ENCODE measurements at regions not wholly inside any gene's neighbourhood (a gene's known extent, or its start where the extent isn't known, plus 50 kb on each side); places are given as distances from the start of the nearest gene placed in this dataset.

DNA sequence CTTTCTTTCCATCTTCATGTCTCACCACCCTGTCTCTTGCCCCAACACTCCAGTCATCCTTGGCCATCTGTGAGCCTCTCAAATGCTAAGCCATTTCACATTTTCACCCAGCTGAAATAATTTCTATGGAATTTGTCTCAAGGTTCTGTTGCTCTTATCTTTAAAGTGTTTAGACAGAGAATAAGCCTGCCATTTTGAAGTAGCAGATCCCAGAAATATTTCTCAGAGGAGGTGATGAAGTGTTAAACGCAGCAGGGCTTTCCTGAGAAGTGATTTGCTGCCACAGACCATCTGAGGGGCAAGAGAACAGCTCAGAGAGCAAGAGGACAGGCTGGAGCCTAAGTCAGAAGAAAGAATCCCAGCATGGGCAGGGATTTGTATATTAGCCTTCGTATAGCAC is 71.6 kb upstream of the CLMN start:
- DNase-seq (ENCODE audit: extremely low spot score, insufficient read length, low read depth) (no peak), FAIRE-seq (no peak)

DNA sequence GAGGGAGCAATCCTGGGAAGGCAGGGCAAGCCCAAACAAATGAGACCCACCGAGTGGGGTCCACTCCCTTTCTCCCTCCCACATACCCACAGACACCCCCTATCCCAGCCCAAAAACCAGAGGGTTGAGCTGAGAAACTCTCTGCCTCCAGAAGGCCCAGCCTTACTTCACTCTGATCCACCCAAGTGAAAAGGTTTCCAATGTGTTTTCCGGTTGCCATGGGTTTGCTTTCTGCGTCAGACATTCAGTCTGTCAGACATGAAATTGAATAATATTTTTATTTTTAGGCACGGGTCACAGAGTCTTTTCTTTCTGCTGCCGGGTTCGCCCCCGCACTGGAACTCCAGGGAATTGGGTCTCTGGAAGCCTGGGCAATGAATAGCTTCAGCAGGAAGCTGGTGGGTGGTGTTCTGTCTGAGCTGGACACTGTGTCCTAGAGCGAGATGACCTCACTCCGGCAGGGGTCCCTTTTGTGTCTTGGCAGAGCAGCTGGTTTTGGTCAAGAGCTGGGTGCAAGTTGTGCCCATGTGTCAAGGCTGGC is 69.8 kb upstream of the CLMN start:
- FAIRE-seq (no peak), DNase-seq (ENCODE audit: extremely low spot score, insufficient read length, low read depth) (no peak)

DNA sequence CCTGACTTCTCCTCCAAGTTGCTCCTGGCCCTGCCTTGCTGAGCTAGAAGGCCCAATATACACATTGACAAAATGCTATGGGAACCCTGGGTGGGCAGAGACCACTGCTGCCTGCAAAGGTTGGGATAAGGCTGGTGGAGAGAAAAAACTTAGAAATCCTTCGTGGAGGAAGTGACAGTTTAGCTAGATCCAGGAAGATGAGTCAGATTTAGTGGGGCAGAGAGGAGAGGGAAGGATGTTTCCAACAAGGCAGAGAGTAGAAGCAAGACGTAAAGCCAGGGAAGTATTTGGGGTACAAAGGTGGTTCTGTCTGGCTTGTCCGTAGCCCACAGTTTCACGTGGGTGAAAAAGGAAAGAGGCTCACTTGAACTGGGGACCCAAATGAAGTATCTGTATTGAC is 69.0 kb upstream of the CLMN start:
- FAIRE-seq: no peak

DNA sequence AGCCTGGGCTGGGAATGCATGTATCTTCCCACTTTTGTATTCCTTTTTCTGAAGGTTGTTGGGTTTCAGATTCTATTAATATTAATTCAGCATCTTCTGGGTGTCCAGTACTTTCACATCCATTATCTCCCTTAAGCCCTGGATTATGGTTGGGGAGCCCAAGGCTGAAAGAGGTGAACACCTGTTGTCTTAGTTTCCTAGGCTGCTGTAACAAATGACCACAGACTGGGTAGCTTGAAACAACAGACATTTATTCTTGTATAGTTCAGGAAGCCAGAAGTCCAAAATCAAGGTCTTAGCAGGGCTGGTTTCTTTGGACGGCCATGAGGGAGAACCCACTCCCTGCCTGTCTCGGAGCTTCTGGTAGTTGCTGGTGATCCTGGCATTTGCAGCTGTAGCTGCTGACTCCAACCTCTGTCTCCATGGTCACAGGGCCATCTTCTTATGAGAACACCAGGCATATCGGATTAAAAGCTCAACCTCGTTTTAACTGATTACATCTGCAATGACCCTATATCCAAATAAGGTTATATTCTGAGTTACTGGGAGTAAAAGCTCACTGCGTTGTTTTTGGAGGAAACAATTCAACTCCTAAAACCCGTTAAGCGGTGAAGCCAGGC is 68.2 kb upstream of the CLMN start:
- DNase-seq (ENCODE audit: extremely low spot score, insufficient read length, low read depth): no peak
- FAIRE-seq: no peak

More for the DNA sequence above, 69.0 kb upstream of the CLMN start:
- no peak for DNase-seq (ENCODE audit: extremely low spot score, insufficient read length, low read depth)

DNA sequence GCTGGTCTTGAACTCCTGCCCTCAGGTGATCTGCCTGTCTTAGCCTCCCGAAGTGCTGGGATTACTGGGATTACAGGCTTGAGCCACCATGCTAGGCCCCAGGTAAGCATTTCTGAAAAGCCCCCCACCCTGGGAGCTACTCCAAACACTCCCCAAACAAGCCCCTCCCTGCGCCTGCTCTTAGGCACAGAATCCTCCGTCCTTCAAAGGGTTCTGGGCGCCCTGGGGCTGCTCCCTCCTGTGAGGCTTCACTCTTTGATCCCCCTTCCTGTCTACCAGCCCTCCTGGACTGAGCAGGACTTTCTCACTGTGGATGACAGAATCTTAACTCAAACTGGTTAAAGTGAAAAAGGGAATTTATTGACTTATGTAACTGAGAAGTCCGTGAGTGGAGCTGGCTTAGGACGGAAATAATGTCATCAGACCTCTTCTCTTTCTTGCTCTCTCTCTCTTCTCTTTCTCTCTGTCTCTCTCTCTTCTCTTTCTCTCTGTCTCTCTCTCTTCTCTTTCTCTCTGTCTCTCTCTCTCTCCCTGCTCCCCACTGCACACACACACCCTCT is 66.9 kb upstream of the CLMN start:
- DNase-seq (ENCODE audit: extremely low spot score, insufficient read length, low read depth): no peak
- no peak for FAIRE-seq

DNA sequence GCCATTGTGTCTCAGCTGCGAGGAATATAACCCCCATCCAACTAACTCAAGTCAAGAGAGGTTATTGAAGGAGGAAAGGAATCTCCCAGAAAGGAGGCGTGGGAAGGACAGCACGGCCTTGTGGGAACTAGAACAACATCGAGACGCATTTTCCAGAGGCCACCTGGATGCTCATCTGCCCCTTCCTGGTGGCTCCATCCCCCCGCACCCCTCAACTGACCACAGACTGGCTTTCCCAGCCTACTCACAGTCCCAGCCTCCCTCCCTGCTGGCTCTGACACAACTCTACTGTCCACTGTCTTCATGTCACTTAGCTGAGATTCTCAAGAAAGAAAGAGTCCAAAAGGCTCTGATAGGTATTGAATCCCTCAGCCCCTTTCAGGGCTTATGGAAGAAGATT is 66.0 kb upstream of the CLMN start:
- FAIRE-seq (no peak), DNase-seq (ENCODE audit: extremely low spot score, insufficient read length, low read depth) (no peak)

DNA sequence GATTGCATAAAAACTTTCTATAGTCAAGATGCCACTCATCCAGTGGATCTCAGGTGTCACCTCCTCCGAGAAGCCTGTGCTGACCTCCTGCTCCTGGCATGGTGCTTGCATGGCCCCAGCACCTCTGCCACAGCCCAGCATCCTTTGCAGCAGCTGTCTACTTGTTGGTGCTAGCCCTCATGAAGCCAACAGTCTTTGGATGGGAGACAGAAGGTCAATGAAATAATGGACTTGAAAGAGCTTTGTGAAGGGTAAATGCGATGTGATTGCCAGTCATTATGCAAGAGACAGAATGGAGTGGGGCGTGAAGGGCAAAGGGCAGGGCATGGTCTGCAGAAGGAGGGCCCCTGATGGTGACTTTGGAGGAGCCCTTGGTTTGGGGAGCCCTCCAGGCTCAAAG is 63.0 kb upstream of the CLMN start:
- FAIRE-seq: no peak
- DNase-seq (ENCODE audit: extremely low spot score, insufficient read length, low read depth): no peak

DNA sequence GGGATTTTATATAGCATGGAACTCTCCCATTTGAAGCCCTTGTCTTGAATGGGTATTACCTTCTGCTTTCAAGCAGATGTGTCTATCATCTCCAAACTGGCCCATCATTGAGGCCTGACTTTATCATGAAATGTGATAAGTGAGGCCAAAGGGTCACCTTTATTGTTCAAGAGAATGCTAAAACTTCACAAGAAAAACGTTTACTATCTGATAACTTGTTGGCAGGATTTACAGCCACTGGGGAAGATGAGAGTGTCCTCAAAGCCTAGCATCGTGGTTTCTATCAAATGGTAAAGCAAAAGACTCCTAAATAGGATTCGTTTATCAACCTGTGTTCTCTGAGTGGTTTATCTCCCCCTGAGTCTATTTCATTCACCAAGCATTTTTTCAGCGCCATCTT is 62.0 kb upstream of the CLMN start:
- FAIRE-seq (no peak), DNase-seq (ENCODE audit: extremely low spot score, insufficient read length, low read depth) (no peak)

DNA sequence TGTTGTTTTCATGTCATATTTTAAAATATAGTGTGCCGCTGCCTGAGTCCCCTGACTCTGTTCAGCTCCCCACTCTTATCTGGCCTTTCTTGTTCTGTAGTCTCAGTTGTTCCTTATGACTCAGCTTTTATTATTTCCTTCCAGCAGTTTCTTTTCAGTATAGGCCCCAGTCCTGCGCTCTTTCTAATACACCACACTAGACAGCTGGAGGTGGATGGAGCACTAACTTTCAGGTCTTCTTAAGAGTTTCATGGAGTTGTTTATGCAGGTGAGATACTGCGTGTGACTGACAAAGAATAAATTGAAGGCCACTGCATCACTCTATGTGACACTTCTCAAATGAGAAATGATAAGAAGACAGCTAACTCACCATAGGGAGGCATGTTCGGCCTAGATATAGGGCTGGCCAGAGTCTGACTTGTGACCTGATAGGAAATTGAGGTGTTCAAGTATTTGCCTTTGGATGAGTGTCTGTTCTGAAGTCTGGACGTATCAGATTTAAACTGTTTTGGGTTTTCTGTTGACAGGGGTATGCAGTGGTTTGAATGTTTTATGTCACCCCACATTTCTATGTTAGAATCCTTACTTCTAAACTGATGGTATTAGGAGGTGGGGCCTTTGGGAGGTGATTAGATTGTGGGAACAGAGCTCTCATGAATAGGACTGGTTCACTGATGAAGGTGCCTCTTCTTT is 60.8 kb upstream of the CLMN start:
- FAIRE-seq: no peak
- no peak for DNase-seq (ENCODE audit: extremely low spot score, insufficient read length, low read depth)

DNA sequence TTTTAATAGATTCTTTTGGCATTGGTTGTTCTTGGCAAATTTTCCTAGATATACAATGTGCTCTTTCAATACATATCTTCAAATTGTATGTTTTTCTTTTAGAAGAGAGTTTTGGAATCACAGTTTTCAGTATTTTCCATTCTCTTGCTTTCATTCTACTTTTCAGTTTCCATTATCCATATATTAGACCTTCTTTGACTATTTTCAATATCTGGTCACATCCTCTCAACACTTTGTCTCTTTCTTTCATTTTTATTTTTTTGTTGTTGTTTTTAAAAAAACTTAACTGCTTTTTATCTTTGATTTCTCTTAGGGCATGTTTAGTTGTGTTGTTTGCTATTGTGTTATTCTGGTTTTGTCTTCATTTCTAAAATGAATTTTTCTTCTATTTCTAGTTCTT is 59.9 kb upstream of the CLMN start:
- FAIRE-seq: no peak
- no peak for DNase-seq (ENCODE audit: extremely low spot score, insufficient read length, low read depth)

DNA sequence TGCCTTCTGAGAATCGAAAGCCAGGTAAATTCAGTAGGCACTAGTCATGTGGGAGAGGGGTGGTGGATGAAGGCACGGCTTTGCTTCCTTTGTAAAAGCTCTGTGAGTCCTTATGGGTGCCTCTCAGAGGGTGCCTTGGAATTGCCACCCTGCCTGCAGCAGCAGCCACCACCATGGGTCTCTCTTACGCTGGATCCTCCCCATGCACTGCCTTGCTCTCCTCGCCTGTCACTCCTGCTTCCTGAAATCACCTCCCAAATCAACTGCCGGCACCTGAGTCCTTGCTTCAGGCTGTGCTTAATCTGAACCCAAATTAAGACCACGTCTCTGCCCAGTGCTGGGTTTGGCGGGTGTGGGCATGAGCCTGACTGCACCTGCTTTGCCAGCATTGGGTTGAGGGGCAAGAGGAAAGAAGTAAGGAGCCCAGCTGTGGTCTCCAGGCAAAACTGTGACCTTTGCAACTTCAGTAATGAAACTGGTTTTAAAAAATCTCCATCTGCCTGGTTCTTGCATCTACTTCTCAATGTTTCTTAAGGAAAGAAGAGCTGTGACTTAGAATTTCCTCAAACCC is 55.9 kb upstream of the CLMN start:
- FAIRE-seq (no peak), DNase-seq (ENCODE audit: extremely low spot score, insufficient read length, low read depth) (no peak)

DNA sequence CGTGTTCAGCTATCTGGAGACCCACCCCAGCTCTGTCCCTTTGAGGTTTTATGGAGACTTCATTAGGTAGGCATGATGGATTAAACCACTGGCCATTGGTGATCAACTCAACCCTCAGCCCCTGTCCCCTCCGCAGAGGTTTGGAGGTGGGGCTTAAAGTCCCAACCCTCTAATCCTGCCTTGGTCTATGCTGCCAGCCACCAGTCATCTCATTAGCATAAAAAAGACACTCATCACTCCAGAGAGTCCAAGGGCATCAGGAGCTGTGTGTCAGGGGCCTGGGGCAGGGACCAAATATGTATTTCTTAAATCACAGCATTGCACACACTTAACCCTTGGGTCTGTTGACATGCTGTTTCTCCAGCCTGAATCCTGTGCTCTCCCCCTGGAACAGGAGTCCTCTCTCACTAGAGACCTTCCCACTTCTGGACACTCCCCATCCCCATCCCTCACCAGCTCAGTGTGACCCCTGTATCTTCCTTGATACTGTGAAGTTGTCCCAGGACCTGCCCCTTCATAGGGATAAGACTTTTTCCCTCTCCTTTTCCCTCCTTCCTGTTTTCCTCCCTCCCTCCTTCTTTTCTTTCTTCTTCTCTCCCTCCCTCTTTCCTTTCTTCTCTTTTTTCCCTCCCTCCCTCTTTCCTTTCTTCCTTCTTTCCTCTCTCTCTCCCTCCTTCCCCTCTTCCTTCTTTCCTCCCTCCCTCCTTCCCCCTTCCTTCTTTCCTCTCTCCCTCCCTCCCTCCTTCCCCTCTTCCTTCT is 54.7 kb upstream of the CLMN start:
- DNase-seq (ENCODE audit: extremely low spot score, insufficient read length, low read depth) (no peak), FAIRE-seq (no peak)

DNA sequence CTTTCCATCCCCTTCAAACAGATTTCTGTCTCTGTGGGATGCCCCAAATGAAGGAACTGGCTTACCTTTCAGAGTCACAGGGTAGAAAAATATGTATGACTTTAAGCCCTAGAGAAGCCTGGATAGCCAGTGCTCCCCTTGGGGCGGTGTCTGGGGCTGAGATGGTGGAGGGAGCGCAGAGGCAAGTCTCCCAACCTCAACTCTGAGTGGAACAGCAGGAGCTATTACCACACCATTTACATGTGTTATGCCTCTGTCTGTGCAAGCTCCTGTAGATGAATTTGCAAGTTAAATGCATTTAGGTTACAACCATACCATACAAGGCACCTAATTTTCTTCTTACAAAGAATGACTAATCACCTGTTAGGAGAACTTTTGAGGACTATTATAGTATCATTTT is 50.4 kb upstream of the CLMN start:
- FAIRE-seq (no peak), DNase-seq (ENCODE audit: extremely low spot score, insufficient read length, low read depth) (no peak)

Data from GM18507 (cell line).